Fibroblast of the aortic adventitia (primary cell): ENCODE measurements at regions not wholly inside any gene's neighbourhood (a gene's known extent, or its start where the extent isn't known, plus 50 kb on each side); places are given as distances from the start of the nearest gene placed in this dataset.

ENCODE experiments used
- DNase-seq: peaks from one replicate; pipeline ENCODE4 v3.0.0-alpha.2; 2010; ENCODE audit warnings: low read depth
- H3K4me3 ChIP-seq: 2 replicates; pipeline ENCODE4 v1.5.1; 2011; ENCODE audit warnings: low read depth, mild to moderate bottlenecking, control low read depth, low read length, moderate library complexity
- CTCF ChIP-seq: IDR thresholded peaks from 2 replicates; pipeline ENCODE4 v1.5.1; 2011; ENCODE audit warnings: mild to moderate bottlenecking, low read length, control low read depth, inconsistent platforms; ENCODE audit not compliant: insufficient read depth

GRCh38 chr4:45701621-45702020 lies 422.2 kb downstream of the GABRG1 start:
- no peak overlapping the region for H3K4me3 ChIP-seq
- DNase-seq = no peak
- no peak for TF ChIP-seq CTCF

GRCh38 chr4:45693746-45694145 lies 430.1 kb downstream of the GABRG1 start:
- no peak for TF ChIP-seq CTCF
- no peak overlapping the region for H3K4me3 ChIP-seq
- DNase-seq = no peak

- no peak for DNase-seq
- no peak for TF ChIP-seq CTCF
- H3K4me3 ChIP-seq = no peak overlapping the region
These were observed 431.6 kb downstream of the GABRG1 start for GRCh38 chr4:45692131-45692735.

- no peak overlapping the region for H3K4me3 ChIP-seq
- no peak for TF ChIP-seq CTCF
- DNase-seq = no peak
These were observed 435.5 kb downstream of the GABRG1 start for GRCh38 chr4:45688341-45688740.

- TF ChIP-seq CTCF = no peak
- H3K4me3 ChIP-seq = no peak overlapping the region
These were observed 444.4 kb downstream of the GABRG1 start for GRCh38 chr4:45679411-45679810.

GRCh38 chr4:45668128-45668527 lies 455.7 kb downstream of the GABRG1 start:
- TF ChIP-seq CTCF = no peak
- H3K4me3 ChIP-seq = no peak overlapping the region
- DNase-seq = no peak

More at GRCh38 chr4:45679411-45679810, 444.4 kb downstream of the GABRG1 start:
- DNase-seq = no peak

- no peak for TF ChIP-seq CTCF
- no peak for DNase-seq
- no peak overlapping the region for H3K4me3 ChIP-seq
These were observed 460.2 kb downstream of the GABRG1 start for GRCh38 chr4:45663628-45664081.
